HCT116 (cell line): ENCODE measurements at regions not wholly inside any gene's neighbourhood (a gene's known extent, or its start where the extent isn't known, plus 50 kb on each side); places are given as distances from the start of the nearest gene placed in this dataset.

Experiments used
- CEBPB ChIP-seq: IDR thresholded peaks from 2 replicates; pipeline ENCODE4 v1.6.1; 2012; ENCODE audit warnings: low read depth
- CTCF ChIP-seq, 3 experiments: fragments of 200-600 bp in 1 of 3; sonication (generic) in 1 of 3; IDR thresholded peaks in 2 of 3; conservative IDR thresholded peaks in 1 of 3; 2 replicates each; pipeline ENCODE4 v1.5.1; 2012 to 2017; ENCODE audit warnings: low read depth in 2 of 3, low read length in 2 of 3, antibody characterized with exemption in 1 of 3, borderline replicate concordance in 1 of 3, control low read depth in 1 of 3, mild to moderate bottlenecking in 1 of 3, mixed read lengths in 1 of 3, mixed run types in 1 of 3, moderate library complexity in 1 of 3; ENCODE audit not compliant: insufficient read depth in 1 of 3
- EZH2phosphoT487 ChIP-seq: fragments of 200-600 bp; IDR thresholded peaks from 2 replicates; pipeline ENCODE4 v1.6.1; 2018; ENCODE audit warnings: antibody characterized with exemption, borderline replicate concordance
- POLR2A ChIP-seq: IDR thresholded peaks from 2 replicates; pipeline ENCODE4 v1.7.0; 2011; ENCODE audit warnings: borderline replicate concordance; ENCODE audit not compliant: insufficient read depth, insufficient read length; ENCODE audit errors: extremely low read depth
- RAD21 ChIP-seq: IDR thresholded peaks from 2 replicates; pipeline ENCODE4 v1.6.1; 2012; ENCODE audit warnings: low read depth, mild to moderate bottlenecking
- SIN3A ChIP-seq: IDR thresholded peaks from 2 replicates; pipeline ENCODE4 v1.6.1; 2012; ENCODE audit warnings: low read depth
- SP1 ChIP-seq: IDR thresholded peaks from 2 replicates; pipeline ENCODE4 v1.6.1; 2012; ENCODE audit warnings: low read depth

- TF ChIP-seq CTCF (IDR thresholded peaks at IDR 0.05 in 2 of 3, conservative IDR thresholded peaks at IDR 0.05 in 1 of 3; ENCODE audit: borderline replicate concordance in 1 of 3, insufficient read depth in 1 of 3, low read depth in 2 of 3, low read length in 2 of 3) (no peak), CEBPB (no peak), EZH2phosphoT487 (no peak), RAD21 (no peak), SIN3A (no peak), POLR2A (no peak), SP1 (no peak)
These were observed 207.9 kb upstream of the COL8A1 start for GRCh38 chr3:99430348-99431134.
